ENCODE measurements at regions not wholly inside any gene's neighbourhood (a gene's known extent, or its start where the extent isn't known, plus 50 kb on each side); places are given as distances from the start of the nearest gene placed in this dataset.

DNA sequence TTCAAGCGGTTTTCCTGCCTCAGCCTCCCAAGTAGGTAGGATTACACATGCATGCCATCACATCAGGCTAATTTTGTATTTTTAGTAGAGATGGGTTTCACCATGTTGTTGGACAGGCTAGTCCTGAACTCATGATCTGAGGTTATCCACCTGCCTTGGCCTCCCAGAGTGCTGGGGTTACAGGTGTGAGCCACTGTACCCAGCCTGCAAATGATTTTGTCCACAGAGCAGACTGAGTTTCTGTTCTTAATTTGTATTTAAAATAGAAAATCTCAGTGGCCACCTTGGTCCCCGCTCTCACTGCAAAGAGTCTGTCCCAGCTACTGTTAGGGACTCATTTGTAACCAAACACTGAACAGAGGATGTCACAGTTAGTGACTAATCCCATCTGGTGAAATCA is 415.7 kb upstream of the RBFOX1 start:
- ATAC-seq = no peak
- Histone ChIP-seq H3K27ac (ENCODE audit: extremely low read length, insufficient read depth, low read length) (no peak overlapping the region), H3K4me1 (ENCODE audit: insufficient read depth, low read length) (no peaks in the 10 kb centered on the region), H4K20me1 (ENCODE audit: insufficient read depth, low read length) (no peaks in the 10 kb centered on the region), H3K79me2 (ENCODE audit: insufficient read depth, low read length) (no peaks in the 10 kb centered on the region), H3K36me3 (replicated peaks in 1 of 2; ENCODE audit: control insufficient read depth in 1 of 2, insufficient read depth in 2 of 2, low read length in 2 of 2) (no peaks in the 10 kb centered on the region), H3K9ac (ENCODE audit: insufficient read depth, low read depth, low read length) (no peak overlapping the region), H3K4me2 (ENCODE audit: low read depth, low read length) (no peak overlapping the region), H3K4me3 (replicated peaks in 1 of 3; ENCODE audit: insufficient read depth in 1 of 3, low read depth in 2 of 3, low read length in 3 of 3) (no peak overlapping the region), H3K27me3 (ENCODE audit: control insufficient read depth in 1 of 2, insufficient read depth in 2 of 2, low read length in 2 of 2) (no peaks in the 10 kb centered on the region; a peak in 1 of 5 replicates), H2AFZ (ENCODE audit: low read length) (no peak overlapping the region), H3K9me3 (ENCODE audit: low read length) (peaks cover 9% of the 10 kb centered on the region; the same call in 1 of the 2 replicates)
- no peak for DNase-seq (ENCODE audit: low spot score)
- intact Hi-C loops (cut with micrococcal nuclease; ENCODE audit: unreplicated experiment) = no loop called here
- in situ Hi-C loops (cut with HindIII; ENCODE audit: extremely low pct_ligation_motif_present, low pct_unique_long_range_greater_than_20kb) = no loop called here
- ChIA-PET POLR2A (no interaction called here), CTCF (ENCODE audit: low intra/inter-chr PET ratio, low total read pairs) (no interaction called here)
- 3% methylated on average over 2 of the region's 2 CpGs for WGBS (ENCODE audit: low lambda C conversion rate)
- FAIRE-seq = no peak
- TF ChIP-seq ZNF431 (CRISPR knock-in tag; IDR thresholded peaks at IDR 0.05; ENCODE audit: borderline replicate concordance, low read depth) = no peak
- TF ChIP-seq SIX1 (CRISPR knock-in tag; IDR thresholded peaks at IDR 0.05; ENCODE audit: borderline replicate concordance) = no peak
- TF ChIP-seq ZNF777 (CRISPR knock-in tag; IDR thresholded peaks at IDR 0.05) = no peak
- TF ChIP-seq CREM (IDR thresholded peaks at IDR 0.05) = no peak
- TF ChIP-seq CREM (CRISPR knock-in tag; IDR thresholded peaks at IDR 0.05) = no peak
- BruUV-seq (replicated peaks) = no TSS peak

DNA sequence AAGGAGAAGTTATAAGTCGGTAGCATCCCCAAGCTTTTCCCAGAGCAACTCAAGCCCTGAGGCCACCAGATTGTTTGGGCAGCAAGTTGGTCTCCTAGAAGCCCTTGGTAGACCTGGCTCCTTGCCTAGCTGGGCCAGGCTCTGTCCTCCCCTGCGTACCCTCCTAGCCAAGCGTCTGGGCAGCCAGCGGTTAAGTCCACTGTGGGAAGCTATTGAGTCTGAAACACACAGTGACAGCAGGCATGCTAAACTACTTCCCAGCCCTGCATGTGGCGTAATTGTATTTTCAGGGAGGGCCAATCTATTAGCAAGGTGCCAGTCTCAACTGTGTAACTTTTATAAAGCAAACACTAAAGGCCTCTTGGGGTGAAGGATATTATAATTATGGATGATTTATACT is 419.1 kb upstream of the RBFOX1 start:
- in situ Hi-C loops (cut with HindIII; ENCODE audit: extremely low pct_ligation_motif_present, low pct_unique_long_range_greater_than_20kb) = no loop called here
- BruUV-seq (replicated peaks) = no TSS peak

More for the DNA sequence above, 419.1 kb upstream of the RBFOX1 start:
- Histone ChIP-seq H3K36me3 (replicated peaks in 1 of 2; ENCODE audit: control insufficient read depth in 1 of 2, insufficient read depth in 2 of 2, low read length in 2 of 2) (no peaks in the 10 kb centered on the region), H3K4me3 (replicated peaks in 1 of 3; ENCODE audit: insufficient read depth in 1 of 3, low read depth in 2 of 3, low read length in 3 of 3) (no peak overlapping the region), H3K9me3 (ENCODE audit: low read length) (no peaks in the 10 kb centered on the region; the same call in 1 of the 2 replicates), H3K4me1 (ENCODE audit: insufficient read depth, low read length) (no peaks in the 10 kb centered on the region), H3K4me2 (ENCODE audit: low read depth, low read length) (no peak overlapping the region), H3K79me2 (ENCODE audit: insufficient read depth, low read length) (no peaks in the 10 kb centered on the region), H3K27me3 (ENCODE audit: control insufficient read depth in 1 of 2, insufficient read depth in 2 of 2, low read length in 2 of 2) (no peaks in the 10 kb centered on the region; a peak in 1 of 5 replicates), H3K27ac (ENCODE audit: extremely low read length, insufficient read depth, low read length) (no peak overlapping the region), H4K20me1 (ENCODE audit: insufficient read depth, low read length) (no peaks in the 10 kb centered on the region), H3K9ac (ENCODE audit: insufficient read depth, low read depth, low read length) (no peak overlapping the region), H2AFZ (ENCODE audit: low read length) (no peak overlapping the region)
- no peak for FAIRE-seq
- CTCF ChIA-PET (ENCODE audit: low intra/inter-chr PET ratio, low total read pairs) = no interaction called here
- ATAC-seq = no peak
- WGBS (ENCODE audit: low lambda C conversion rate) = no CpG with 5 or more reads among the region's 5 CpGs
- POLR2A ChIA-PET = no interaction called here
- intact Hi-C loops (cut with micrococcal nuclease; ENCODE audit: unreplicated experiment) = no loop called here
- DNase-seq (ENCODE audit: low spot score) = no peak
- TF ChIP-seq SMAD1 (CRISPR knock-in tag; IDR thresholded peaks at IDR 0.05; ENCODE audit: borderline replicate concordance, low read depth) (no peak), CHD2 (IDR thresholded peaks at IDR 0.05; ENCODE audit: low read depth, low read length) (no peak), ZNF782 (CRISPR knock-in tag; IDR thresholded peaks at IDR 0.05; ENCODE audit: borderline replicate concordance) (no peak), HDAC2 (CRISPR knock-in tag; IDR thresholded peaks at IDR 0.05) (no peak)
- TF ChIP-seq, protein P1, sequence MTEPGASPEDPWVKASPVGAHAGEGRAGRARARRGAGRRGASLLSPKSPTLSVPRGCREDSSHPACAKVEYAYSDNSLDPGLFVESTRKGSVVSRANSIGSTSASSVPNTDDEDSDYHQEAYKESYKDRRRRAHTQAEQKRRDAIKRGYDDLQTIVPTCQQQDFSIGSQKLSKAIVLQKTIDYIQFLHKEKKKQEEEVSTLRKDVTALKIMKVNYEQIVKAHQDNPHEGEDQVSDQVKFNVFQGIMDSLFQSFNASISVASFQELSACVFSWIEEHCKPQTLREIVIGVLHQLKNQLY (CRISPR knock-in tag; IDR thresholded peaks at IDR 0.05) = no peak

All from HepG2 (cell line).